Body of pancreas (tissue), 4 donors: ENCODE measurements at regions not wholly inside any gene's neighbourhood (a gene's known extent, or its start where the extent isn't known, plus 50 kb on each side); places are given as distances from the start of the nearest gene placed in this dataset.

Experiments
- ATAC-seq: fragments of 150-250 bp; one replicate; pipeline ENCODE4 v1.9.1; 2016
- DNase-seq, 4 donors: peaks; one replicate each; pipeline ENCODE4 v3.0.0-alpha.2; 2019
- H3K27ac ChIP-seq, 4 donors: fragments of 200-600 bp; sonication (generic); 1 replicate in 3 of 4; 2 replicates in 1 of 4; pipeline versions ENCODE4 v1.5.1 to v1.6.1; 2016 to 2019; ENCODE audit warnings: mild to moderate bottlenecking in 1 of 4, mixed read lengths in 1 of 4, moderate library complexity in 1 of 4
- H3K27me3 ChIP-seq, 2 donors: fragments of 200-600 bp; sonication (generic); one replicate each; pipeline ENCODE4 v1.6.0; 2016; ENCODE audit warnings: mild to moderate bottlenecking in 1 of 2
- H3K36me3 ChIP-seq, 2 donors: fragments of 200-600 bp; sonication (generic); replicated peaks in 1 of 2; 2 replicates each; pipeline ENCODE4 v1.5.1; 2016; ENCODE audit warnings: low read depth in 2 of 2; ENCODE audit not compliant: insufficient read depth in 1 of 2
- H3K4me1 ChIP-seq: fragments of 200-600 bp; sonication (generic); one replicate; pipeline ENCODE4 v1.6.0; 2016
- H3K4me3 ChIP-seq, 2 donors: fragments of 200-600 bp; sonication (generic); 1 replicate in 1 of 2; 2 replicates in 1 of 2; pipeline ENCODE4 v1.5.1; 2016 to 2019
- H3K9me3 ChIP-seq, 3 donors: fragments of 200-600 bp; sonication (generic); 1 replicate in 2 of 3; 2 replicates in 1 of 3; pipeline ENCODE4 v1.5.1; 2016
- CTCF ChIP-seq, 7 experiments: fragments of 450-650 bp in 4 of 7; fragments of 200-600 bp in 3 of 7; sonication (generic) in 3 of 7; IDR thresholded peaks; one replicate each; pipeline ENCODE4 v1.5.1; 2016 to 2019; ENCODE audit warnings: antibody characterized with exemption in 7 of 7
- POLR2A ChIP-seq, 3 donors: fragments of 450-650 bp; IDR thresholded peaks; one replicate each; pipeline ENCODE4 v1.6.1; 2016; ENCODE audit warnings: antibody characterized with exemption in 3 of 3, mild to moderate bottlenecking in 2 of 3
- WGBS, 2 donors: methylation state at CpG; one replicate each; pipeline ENCODE4 v1.1.5; 2017; 5-methylcytosine and 5-hydroxymethylcytosine counted together
- intact Hi-C: fragments of 100-400 bp; cut with DNase I; formaldehyde crosslinking; loops from one replicate; pipeline ENCODE4 v1.15.1; 2023

GRCh38 chr13:97658556-97658955, 224.6 kb downstream of the RAP2A start:
- H3K27me3 ChIP-seq = no peaks in the 10 kb centered on the region
- H3K9me3 ChIP-seq = no peaks in the 10 kb centered on the region
- no peak overlapping the region for H3K4me3 ChIP-seq
- intact Hi-C loops = no loop called here
- no peak for TF ChIP-seq POLR2A (IDR thresholded peaks at IDR 0.05)
- TF ChIP-seq CTCF (IDR thresholded peaks at IDR 0.05) = no peak
- H3K4me1 ChIP-seq = no peaks in the 10 kb centered on the region
- no peak overlapping the region for H3K27ac ChIP-seq
- no peaks in the 10 kb centered on the region for H3K36me3 ChIP-seq
- no peak for DNase-seq
- ATAC-seq = no peak

- intact Hi-C loops = no loop called here
- H3K27ac ChIP-seq = no peak overlapping the region
- peak in 1 of 4 donors; percentile 9 for DNase-seq
- ATAC-seq = no peak
- H3K4me3 ChIP-seq = no peak overlapping the region
- no peaks in the 10 kb centered on the region for H3K36me3 ChIP-seq
- WGBS, 2 donors = 36 to 73% methylated on average over 2 to 4 of the region's 4 CpGs
- H3K9me3 ChIP-seq = no peaks in the 10 kb centered on the region
- H3K4me1 ChIP-seq = no peaks in the 10 kb centered on the region
- TF ChIP-seq CTCF (IDR thresholded peaks at IDR 0.05) (peak in 1 of 7 experiments; percentile 5), POLR2A (IDR thresholded peaks at IDR 0.05) (no peak)
- no peaks in the 10 kb centered on the region for H3K27me3 ChIP-seq
Measured at GRCh38 chr13:97659602-97660001, 225.6 kb downstream of the RAP2A start.

- intact Hi-C loops = no loop called here
- H3K27ac ChIP-seq = no peak overlapping the region
- ATAC-seq (no peak), DNase-seq (no peak)
- WGBS, 2 donors = 45 to 56% methylated on average over 11 of the region's 11 CpGs
- no peaks in the 10 kb centered on the region for H3K9me3 ChIP-seq
- H3K4me3 ChIP-seq = no peak overlapping the region
- no peaks in the 10 kb centered on the region for H3K36me3 ChIP-seq
- no peaks in the 10 kb centered on the region for H3K27me3 ChIP-seq
- TF ChIP-seq POLR2A (IDR thresholded peaks at IDR 0.05) = no peak
- no peak for TF ChIP-seq CTCF (IDR thresholded peaks at IDR 0.05)
- no peaks in the 10 kb centered on the region for H3K4me1 ChIP-seq
Measured at GRCh38 chr13:97660594-97661260, 226.8 kb downstream of the RAP2A start.

- H3K4me3 ChIP-seq = no peak overlapping the region
- TF ChIP-seq POLR2A (IDR thresholded peaks at IDR 0.05) (no peak), CTCF (IDR thresholded peaks at IDR 0.05) (no peak)
- DNase-seq (no peak), ATAC-seq (no peak)
- WGBS, 2 donors = 48 to 62% methylated on average over 6 of the region's 6 CpGs
- intact Hi-C loops = no loop called here
- no peak overlapping the region for H3K27ac ChIP-seq
- no peaks in the 10 kb centered on the region for H3K4me1 ChIP-seq
- no peaks in the 10 kb centered on the region for H3K27me3 ChIP-seq
- H3K9me3 ChIP-seq = no peaks in the 10 kb centered on the region
- H3K36me3 ChIP-seq = no peaks in the 10 kb centered on the region
Measured at GRCh38 chr13:97686594-97686993, 252.6 kb downstream of the RAP2A start.

- no peak for DNase-seq
- whole genome bisulfite sequencing, 2 donors = 69 to 77% methylated on average over 2 of the region's 2 CpGs
- Histone ChIP-seq H3K36me3 (no peaks in the 10 kb centered on the region), H3K27ac (no peak overlapping the region), H3K9me3 (no peaks in the 10 kb centered on the region), H3K4me3 (no peak overlapping the region), H3K27me3 (no peaks in the 10 kb centered on the region), H3K4me1 (no peaks in the 10 kb centered on the region)
- no peak for TF ChIP-seq CTCF (IDR thresholded peaks at IDR 0.05)
- no peak for TF ChIP-seq POLR2A (IDR thresholded peaks at IDR 0.05)
- ATAC-seq = no peak
- intact Hi-C loops = no loop called here
Measured at GRCh38 chr13:97692628-97693027, 258.7 kb downstream of the RAP2A start.
